ENCODE measurements at regions not wholly inside any gene's neighbourhood (a gene's known extent, or its start where the extent isn't known, plus 50 kb on each side); places are given as distances from the start of the nearest gene placed in this dataset.
A peak's percentile ranks its signal among the peaks of the same experiment; 100 is the strongest.

- no peak for DNase-seq (ENCODE audit: low spot score)
Observed at GRCh38 chr7:132733860-132734259, 157.6 kb upstream of the PLXNA4 start.

GRCh38 chr7:132732321-132732865, 156.1 kb upstream of the PLXNA4 start:
- no peak for DNase-seq (ENCODE audit: low spot score)

GRCh38 chr7:132730105-132730504, 153.8 kb upstream of the PLXNA4 start:
- DNase-seq (ENCODE audit: low spot score) = no peak

GRCh38 chr7:132723506-132724081, 147.3 kb upstream of the PLXNA4 start:
- DNase-seq (ENCODE audit: low spot score) = no peak

- no peak for DNase-seq (ENCODE audit: low spot score)
Observed at GRCh38 chr7:132720835-132721234, 144.6 kb upstream of the PLXNA4 start.

- DNase-seq (ENCODE audit: low spot score) = no peak
Observed at GRCh38 chr7:132713893-132714292, 137.6 kb upstream of the PLXNA4 start.

GRCh38 chr7:132709971-132710567, 133.8 kb upstream of the PLXNA4 start:
- DNase-seq (ENCODE audit: low spot score) = peak; percentile 20

GRCh38 chr7:132708470-132708869, 132.2 kb upstream of the PLXNA4 start:
- no peak for DNase-seq (ENCODE audit: low spot score)

GRCh38 chr7:132705146-132705545, 128.9 kb upstream of the PLXNA4 start:
- DNase-seq (ENCODE audit: low spot score) = no peak

GRCh38 chr7:132703742-132704141, 127.5 kb upstream of the PLXNA4 start:
- no peak for DNase-seq (ENCODE audit: low spot score)

GRCh38 chr7:132697003-132697402, 120.7 kb upstream of the PLXNA4 start:
- no peak for DNase-seq (ENCODE audit: low spot score)

- DNase-seq (ENCODE audit: low spot score) = no peak
Observed at GRCh38 chr7:132696332-132696731, 120.1 kb upstream of the PLXNA4 start.

- no peak for DNase-seq (ENCODE audit: low spot score)
Observed at GRCh38 chr7:132691201-132691600, 114.9 kb upstream of the PLXNA4 start.

GRCh38 chr7:132690174-132690573, 113.9 kb upstream of the PLXNA4 start:
- DNase-seq (ENCODE audit: low spot score) = no peak

- no peak for DNase-seq (ENCODE audit: low spot score)
Observed at GRCh38 chr7:132687981-132688383, 111.7 kb upstream of the PLXNA4 start.

- no peak for DNase-seq (ENCODE audit: low spot score)
Observed at GRCh38 chr7:132687016-132687415, 110.7 kb upstream of the PLXNA4 start.

GRCh38 chr7:132685277-132685676, 109.0 kb upstream of the PLXNA4 start:
- no peak for DNase-seq (ENCODE audit: low spot score)

GRCh38 chr7:132683896-132684690, 107.8 kb upstream of the PLXNA4 start:
- no peak for DNase-seq (ENCODE audit: low spot score)

- DNase-seq (ENCODE audit: low spot score) = no peak
Observed at GRCh38 chr7:132681951-132682350, 105.7 kb upstream of the PLXNA4 start.

- no peak for DNase-seq (ENCODE audit: low spot score)
Observed at GRCh38 chr7:132680590-132680989, 104.3 kb upstream of the PLXNA4 start.

- no peak for DNase-seq (ENCODE audit: low spot score)
Observed at GRCh38 chr7:132678656-132679055, 102.4 kb upstream of the PLXNA4 start.

GRCh38 chr7:132677918-132678317, 101.6 kb upstream of the PLXNA4 start:
- no peak for DNase-seq (ENCODE audit: low spot score)
